ENCODE measurements at regions not wholly inside any gene's neighbourhood (a gene's known extent, or its start where the extent isn't known, plus 50 kb on each side); places are given as distances from the start of the nearest gene placed in this dataset.

DNA sequence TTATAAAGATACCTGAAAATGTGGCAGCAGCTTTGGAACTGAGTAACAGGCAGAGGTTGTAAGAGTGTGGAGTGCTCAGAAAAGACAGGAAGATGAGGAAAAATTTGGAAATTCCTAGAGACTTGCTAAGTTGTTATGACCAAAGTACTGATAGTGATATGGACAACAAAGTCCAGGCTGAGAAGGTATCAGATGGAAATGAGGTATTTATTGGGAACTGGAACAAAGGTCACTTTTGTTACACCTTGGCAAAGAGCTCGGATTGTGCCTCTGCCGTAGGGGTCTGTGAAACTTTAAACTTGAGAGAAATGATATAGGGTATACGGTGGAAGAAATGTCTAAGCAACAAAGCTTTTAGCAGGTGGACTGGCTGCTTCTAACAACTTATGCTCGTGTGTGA, 419.9 kb downstream of the PCDH17 start:
- DNase-seq (ENCODE audit: low read depth) = no peak

DNA sequence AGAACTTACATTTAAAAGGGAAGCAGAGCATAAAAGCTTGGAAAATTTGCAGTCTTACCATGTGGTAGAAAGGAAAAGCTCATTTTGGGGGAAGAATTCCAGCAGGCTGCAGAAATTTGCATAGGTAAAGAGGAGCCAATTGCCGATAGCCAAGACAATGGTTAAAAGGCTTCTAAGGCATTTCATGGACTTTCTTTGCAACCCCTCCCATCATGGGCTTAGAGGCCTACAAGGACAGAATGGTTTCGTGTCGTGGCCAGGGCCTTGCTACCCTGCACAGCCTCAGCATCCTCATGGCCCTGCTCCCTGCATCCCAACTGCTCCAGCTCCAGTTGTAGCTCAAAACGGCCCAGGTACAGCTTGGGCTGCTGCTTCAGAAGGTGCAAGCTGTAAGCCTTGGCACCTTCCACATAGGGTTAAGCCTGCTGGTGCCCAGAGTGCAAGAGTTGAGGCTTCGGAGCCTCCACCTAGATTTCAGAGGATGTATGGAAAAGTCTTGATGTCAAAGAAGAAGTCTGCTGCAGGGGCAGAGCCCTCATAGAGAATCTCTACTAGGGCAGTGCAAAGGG, 420.3 kb downstream of the PCDH17 start:
- no peak for DNase-seq (ENCODE audit: low read depth)

DNA sequence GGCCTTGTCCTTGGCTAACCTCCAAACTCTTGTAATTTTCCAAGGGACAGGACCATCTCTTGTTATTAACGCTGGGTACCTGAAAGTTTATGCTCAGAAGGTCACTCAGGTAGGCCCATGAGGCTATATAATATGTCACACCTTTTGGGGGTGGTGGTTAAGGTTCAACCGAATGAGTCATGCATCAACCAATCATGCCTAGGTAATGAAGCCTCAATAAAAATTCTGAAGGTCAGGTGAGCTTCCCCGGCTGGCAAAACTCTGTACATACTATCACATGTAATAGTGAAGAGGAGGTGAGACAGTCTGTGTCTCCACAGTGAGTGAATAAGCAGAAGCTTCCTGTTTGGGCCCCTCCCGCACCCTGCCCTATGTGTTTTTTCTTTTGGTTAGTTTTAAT, 424.9 kb downstream of the PCDH17 start:
- DNase-seq (ENCODE audit: low read depth) = no peak

DNA sequence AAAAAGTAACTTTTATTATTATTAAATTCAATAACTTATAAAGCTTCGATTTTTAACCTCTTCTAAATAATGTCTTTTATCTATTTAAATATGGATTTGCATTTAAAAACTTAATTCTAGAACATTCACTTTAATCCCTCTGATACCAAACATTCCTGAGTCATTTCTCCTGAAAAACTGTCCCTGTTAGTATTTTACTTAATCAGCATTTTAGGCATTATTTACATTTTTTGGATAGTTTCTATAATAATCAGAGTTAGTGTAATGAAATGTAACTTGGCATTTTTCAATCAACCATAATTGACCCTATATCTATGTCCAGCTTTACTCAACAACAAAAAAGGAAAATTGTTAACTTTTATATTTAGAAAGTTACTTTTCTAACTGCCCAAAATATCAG, 428.1 kb downstream of the PCDH17 start:
- no peak for DNase-seq (ENCODE audit: low read depth)

DNA sequence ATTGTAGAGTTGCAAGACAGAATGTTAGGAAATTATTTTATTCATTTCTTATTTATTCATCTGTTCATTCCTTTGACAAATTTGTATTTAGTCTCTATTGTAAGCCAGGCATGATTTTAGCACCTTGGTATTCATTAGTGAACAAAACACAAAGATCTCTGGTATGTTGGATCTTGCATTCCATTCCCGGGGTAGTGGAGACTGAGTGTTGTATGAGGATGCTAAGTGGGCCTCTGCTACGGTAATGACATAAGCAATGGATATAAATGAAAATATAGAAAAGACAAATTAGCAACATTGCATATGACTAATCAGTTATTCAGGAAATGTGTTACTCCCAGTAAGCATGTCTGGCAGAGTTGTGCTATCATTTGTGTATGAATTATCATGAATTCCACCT, 449.3 kb downstream of the PCDH17 start:
- DNase-seq (ENCODE audit: low read depth) = no peak

DNA sequence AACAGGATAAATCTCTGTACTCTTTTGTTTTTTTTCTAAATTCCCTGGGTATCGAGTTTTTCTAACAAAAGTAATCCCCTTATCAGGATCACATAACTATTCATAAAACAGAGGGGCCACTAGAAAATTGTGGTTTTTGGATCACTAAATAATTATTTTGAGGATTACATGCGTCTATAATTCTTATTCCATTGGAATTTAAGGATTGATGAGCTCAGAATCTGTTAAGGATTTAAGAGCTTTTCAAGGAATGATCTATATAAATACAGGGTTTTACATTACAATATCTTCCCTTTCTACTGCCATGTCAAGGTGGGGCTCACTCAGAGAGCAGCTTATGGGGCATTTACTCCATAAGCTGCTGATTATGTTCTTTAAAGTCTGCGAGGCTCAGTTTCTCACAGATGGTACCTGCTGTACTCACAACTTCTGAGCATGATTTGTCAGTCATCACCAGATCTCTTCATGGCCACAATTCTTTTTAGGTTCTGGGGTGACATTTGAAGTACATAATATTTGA, 449.8 kb downstream of the PCDH17 start:
- DNase-seq (ENCODE audit: low read depth) = no peak

DNA sequence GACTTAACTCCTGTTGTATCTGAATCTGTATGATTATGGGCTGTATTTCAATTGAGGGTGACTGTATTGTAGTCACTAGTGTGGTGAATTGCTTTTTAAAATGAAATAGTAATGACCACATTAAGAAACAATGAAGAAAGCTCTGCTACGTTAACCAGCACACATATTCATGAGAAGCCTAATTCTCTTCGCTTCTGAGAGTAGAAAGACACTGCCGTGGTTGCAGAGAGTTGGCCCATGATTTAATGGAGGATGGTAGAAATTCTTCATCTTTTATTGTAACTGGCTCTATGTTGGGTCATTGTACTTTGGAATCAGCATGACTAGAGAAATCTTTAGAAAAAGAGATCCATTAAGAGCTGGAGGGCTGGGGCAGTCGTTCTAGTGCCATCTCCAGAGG, 451.5 kb downstream of the PCDH17 start:
- DNase-seq (ENCODE audit: low read depth) = no peak

DNA sequence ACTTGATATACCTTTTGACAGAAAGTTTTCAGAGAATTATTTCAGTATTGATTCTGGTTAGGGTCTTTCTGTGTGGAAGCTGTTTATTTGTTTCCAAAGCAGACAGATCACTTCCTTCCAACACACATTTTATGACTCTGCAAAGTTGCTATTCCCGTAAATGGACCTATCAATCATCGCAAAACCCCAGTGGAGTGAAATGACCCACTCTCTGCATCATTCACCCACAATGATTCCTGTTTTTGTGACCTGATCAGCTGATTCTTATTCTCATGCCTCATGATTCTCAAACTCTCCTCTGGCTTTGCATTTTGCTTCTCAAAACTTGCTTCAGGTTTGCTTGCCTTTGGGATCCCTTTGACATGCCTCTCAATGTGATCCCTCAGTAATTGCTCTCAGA, 453.7 kb downstream of the PCDH17 start:
- no peak for DNase-seq (ENCODE audit: low read depth)

DNA sequence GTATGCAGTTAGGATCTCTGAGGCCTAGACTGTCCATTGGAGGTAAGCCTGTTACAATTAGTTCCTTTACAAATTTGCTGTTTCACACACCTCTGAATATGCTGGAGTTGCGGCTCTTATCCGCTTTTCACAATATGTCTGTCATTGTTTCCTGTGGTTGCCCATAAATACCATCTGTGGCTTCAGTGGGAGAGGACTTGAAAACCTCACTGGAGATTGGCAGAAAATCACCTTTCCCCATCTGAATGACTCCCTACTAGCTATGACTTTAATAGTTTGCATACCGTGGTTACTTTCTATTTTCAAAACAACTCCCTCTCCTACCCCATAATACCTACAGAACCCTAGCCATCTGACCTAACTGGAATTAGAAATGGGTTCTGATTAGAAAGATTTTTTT, 454.3 kb downstream of the PCDH17 start:
- DNase-seq (ENCODE audit: low read depth) = no peak

DNA sequence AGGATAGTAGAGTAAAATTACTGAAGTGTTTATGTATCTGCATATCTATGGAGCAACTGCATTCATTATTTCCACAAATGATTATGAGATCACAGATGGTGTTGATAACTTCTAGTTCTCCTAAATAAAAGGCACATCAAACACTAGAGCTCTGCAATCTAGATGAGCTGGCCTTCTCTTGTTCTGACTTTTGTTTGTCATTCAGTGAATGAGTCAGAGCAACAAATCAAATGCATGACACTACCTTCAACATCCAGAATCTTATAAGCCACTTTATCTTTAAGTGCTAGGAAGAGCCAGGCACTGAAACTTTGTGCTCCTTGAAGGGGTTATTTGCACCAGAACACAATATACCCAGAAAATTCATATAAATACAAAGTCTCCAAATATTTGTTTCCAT, 456.0 kb downstream of the PCDH17 start:
- DNase-seq (ENCODE audit: low read depth) = no peak

DNA sequence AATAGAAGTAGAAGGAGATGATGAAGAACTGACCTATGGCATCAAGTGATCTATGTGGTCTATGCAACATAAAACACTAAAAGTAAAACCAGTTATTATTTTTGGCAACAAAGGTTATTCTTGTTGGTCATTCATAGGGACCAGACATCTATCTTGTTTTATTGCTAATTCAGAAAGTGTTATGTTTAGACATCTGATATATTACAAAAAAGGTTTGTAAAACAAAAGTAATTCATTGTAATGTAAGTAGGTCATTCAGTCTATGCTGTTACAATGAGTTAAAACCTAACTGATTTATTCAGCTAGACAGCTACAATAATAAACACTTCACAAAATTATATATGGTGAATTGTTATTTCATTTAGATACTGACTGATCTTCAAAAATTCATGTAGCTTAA, 461.9 kb downstream of the PCDH17 start:
- no peak for DNase-seq (ENCODE audit: low read depth)

DNA sequence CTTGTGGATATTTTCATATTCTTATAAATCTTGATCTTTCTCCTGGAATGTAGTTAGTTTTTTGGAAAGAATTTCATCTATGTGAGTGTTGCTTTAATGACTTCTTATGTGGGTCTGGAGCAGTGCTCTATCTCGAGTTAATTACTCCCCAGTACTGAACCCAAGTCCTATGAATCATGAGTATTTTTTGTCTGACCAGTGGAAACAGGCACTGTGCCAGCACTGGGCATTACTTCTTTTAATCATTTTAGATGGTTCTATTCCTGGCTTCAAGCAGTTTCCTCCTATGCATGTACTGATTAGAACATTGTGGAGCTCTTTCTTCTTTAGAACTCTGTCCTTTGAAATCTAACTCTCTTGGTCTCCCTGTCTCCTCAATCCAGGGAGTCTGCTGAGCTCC, 466.3 kb downstream of the PCDH17 start:
- DNase-seq (ENCODE audit: low read depth) = no peak

DNA sequence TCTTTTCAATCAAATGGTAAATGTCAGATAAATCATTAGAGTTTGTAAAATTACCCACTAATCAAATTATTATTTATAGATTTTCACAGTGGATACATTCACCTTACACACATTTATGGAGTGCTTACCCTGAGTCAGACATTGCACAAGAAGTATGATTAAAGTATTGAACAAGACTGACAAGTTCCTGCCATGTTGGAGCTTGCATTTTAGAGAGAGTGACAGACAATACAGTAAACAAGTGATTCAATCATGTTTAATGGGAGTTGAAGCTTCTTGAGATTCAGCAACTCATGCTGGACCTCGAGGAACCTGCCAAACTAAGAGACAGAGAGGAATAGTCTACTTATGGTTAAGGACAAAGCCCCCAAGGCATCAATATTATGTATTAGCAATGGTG, 487.8 kb downstream of the PCDH17 start:
- no peak for DNase-seq (ENCODE audit: low read depth)

DNA sequence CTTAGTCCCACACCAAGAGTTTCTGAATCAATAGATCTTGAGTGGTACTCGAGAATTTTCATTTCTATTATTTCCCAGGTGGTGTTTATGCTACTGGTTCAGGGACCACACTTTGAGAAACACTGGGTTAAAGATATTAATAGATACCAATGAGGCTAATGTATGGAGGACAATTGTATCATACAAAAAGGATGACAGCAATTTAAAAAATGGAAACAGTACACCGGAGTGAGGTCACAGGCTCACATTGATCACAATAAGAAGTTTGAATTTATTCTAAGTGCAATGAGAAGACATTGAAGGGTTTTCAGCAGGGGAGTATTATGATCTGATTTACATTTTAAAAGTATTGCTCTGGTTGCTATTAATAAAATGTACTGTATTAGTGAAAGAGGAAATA, 488.3 kb downstream of the PCDH17 start:
- DNase-seq (ENCODE audit: low read depth) = no peak

DNA sequence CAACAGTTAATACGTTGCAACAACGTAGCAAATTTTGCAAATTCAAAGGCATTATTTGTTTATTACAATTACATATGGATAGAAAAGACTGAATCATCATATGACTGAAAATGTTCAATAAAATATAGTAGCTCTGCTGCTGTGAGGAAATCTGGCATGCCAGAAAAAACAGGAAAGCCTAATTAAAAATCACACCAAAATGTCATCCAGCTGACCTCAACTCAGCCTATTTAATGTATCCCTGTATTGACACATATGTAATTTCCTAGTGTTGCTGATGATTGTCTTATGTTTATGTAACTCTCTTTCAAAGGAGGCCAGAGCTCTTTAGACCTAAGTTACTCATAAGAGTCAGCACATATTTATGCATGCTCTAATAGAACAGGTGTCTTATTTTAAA, 495.0 kb downstream of the PCDH17 start:
- no peak for DNase-seq (ENCODE audit: low read depth)

DNA sequence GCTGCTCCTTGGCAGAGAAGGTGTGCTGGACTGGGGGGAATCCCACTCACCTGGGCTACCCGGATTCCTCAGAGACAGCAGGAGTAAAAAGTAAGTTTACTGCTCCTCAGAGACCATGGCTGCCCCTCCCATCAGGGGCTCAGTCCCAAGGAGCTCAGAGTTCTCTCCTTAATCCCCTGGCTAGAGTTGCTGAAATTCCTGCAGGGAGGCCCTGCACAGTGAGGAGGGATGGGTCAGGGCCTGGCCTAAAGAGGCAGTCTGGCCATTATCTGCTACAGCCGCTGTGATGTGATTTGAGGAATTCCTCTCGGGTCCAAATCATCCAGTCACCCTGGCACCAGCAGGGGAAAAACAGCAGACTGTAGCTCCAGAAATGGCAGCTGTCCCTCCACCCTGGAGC, 502.5 kb downstream of the PCDH17 start:
- no peak for DNase-seq (ENCODE audit: low read depth)

DNA sequence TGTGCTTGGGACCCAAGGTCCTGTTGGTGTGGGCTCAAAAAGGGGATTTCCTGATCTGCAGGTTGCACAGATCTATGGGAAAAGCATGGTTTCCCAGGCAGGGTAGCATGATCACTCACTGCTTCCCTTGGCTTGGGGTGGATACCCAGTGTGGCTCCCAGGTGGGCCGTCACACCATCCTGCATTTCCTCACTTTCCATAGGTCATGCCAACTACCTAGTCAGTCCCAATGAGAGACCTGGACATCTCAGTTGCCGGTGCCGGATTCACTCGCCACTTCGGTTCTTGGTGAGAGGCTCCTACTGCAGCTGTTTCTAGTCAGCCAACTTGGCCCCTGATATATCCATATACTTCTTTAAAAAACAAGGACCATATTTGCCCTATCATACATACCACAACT, 503.0 kb downstream of the PCDH17 start:
- DNase-seq (ENCODE audit: low read depth) = no peak

DNA sequence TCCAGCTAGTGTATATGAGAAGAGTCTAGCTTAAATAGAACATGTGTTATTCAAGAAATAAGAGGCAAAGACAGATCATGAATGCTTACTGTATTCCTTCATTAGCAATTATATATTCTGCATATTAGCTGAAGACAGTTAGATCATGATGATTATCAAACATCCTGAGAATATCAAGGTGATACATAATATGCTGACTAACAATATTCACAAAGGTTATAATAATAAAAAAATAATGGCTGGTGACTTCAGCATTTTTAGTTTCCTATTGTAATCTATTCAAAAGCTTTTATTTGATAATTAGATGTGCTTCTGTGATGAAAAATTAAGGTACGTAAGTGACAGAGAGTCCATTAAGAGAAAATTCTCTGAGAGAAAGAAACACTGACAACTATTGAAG, 511.4 kb downstream of the PCDH17 start:
- no peak for DNase-seq (ENCODE audit: low read depth)

DNA sequence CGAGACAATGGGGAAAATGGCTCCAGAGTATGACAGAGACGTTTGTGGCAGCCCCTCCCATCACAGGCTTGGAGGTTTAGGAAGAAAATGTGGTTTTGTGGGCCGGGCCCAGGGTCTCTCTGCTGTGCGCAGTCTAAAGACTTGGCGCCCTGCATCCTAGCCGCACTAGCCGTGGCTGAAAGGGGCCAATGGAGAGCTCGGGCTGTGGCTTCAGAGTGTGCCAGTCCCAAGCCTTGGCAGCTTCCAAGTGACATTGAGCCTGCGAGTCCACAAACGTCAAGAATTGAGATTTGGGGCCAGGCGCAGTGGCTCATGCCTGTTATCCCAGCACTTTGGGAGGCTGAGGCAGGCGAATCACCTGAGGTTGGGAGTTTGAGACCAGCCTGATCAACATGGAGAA, 513.1 kb downstream of the PCDH17 start:
- no peak for DNase-seq (ENCODE audit: low read depth)

DNA sequence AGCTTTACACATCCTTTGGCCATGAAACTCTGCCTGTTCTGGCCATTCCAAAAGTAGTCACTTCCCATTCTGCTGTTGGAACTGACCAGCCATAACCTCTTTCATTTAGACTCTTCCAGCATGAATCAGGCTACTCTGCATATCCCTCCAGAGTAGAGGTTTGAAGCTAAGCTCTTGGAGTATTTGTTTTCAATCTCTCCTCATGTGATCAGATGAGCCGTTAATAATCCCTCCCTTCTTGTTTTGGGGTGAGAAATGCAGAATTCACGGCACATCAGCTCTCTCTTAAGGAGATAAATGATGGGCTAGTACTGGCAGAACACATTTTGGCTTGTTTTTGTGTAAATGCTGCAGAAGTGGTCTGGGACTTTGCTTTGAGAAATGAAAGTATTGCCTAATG, 519.9 kb downstream of the PCDH17 start:
- no peak for DNase-seq (ENCODE audit: low read depth)

DNA sequence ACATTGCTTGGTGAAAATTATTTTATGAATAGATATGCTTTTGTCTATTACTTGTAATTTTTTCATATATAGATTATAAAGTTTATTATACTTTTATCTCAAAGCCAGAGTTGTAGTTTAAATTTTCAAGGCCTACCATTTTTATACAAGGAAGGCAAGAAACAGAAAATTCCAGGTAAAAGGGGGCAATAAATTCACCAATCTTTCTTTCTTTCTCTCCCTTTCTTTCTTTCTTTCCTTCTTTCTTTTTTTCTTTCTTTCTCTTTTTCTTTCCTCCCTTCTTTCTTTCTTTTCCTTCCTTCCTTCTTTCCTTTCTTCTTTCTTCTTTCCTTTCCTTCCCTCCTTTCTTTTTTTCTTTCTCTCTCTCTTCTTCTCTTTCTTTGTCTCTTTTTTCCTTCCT, 529.4 kb downstream of the PCDH17 start:
- DNase-seq (ENCODE audit: low read depth) = no peak

DNA sequence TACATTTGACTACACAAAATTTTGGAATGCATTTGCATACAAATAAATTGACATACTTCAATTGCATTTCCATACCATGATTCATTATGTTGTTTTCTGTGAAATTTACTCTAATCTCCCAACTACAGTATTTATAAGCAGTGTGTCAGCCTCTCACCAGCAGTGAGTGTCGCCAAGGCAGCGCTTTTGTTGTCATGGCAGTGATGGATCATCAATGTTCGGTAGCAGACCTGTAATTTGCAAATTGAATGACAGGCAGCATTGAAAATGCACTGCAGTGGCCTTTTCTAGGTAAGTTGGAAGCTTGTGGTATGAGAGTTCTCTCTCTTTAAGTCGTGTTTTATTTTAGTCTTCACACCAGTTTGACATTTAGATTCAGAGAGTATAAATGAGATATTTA, 534.1 kb downstream of the PCDH17 start:
- DNase-seq (ENCODE audit: low read depth) = no peak

DNA sequence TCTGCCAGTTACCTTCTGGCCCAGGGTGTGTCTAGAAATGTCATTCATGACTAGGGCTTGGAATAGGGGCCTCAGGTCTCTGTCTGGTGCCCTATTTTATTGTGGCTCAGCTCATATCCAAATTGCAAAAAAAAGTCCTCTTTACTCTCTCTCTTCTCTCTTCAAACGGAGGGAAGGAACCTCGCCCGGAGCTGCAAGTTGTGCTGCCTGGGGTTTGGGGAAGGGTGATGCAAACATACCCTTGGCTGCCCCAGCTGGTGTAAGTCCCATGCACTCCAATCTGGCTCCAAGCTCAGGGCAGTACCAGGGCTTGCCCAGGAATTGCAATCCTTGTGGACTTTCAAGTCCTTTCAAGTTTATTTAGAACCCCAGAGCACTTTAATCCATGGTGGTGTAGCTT, 549.6 kb downstream of the PCDH17 start:
- DNase-seq (ENCODE audit: low read depth) = no peak

DNA sequence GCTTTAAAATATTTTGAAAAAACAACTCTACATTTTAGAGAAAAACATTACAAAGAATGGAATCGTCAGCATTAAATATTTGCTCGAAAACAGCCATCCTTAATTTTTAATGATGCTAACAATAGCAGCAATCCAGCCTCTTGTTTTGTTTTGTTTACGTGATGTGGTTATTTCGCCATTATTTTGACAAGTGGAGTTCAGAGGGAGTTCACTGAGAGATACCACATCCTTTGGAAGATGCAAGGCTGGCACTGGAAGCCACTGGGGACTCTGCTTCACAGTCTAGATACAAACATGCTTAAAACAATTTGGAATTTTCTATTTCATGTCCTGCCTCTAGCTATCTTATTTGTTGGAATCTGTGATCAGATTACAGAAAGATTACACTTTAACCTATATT, 556.3 kb downstream of the PCDH17 start:
- no peak for DNase-seq (ENCODE audit: low read depth)

DNA sequence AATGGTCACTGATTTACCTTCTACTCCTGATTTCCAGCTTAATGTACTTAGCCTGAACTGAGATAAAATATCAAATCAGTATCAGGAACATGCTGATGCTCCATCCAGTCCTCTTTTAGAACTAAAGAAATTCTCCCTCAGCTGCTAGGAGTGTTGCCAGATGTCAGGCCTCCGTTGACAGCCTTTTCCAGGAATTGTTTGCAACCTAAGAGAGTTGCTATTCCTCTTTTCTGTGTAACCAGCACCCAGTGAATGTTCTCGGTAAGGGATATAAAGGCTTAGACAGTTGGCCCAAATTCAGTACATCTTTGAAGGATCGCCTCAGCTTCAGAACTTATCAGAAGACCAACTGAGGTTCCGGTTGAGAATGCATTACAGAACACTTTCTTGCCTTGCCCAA, 559.0 kb downstream of the PCDH17 start:
- DNase-seq (ENCODE audit: low read depth) = no peak

All from stimulated activated CD4-positive, alpha-beta T cell treated with anti-CD3 and anti-CD28 coated beads, Interleukin-2, amount 100 ng/mL, for 4 hours (primary cell).